H9 (cell line): ENCODE measurements at regions not wholly inside any gene's neighbourhood (a gene's known extent, or its start where the extent isn't known, plus 50 kb on each side); places are given as distances from the start of the nearest gene placed in this dataset.

Source experiments
- DNase-seq: peaks from one replicate; pipeline ENCODE4 v3.0.0-alpha.2; 2017
- H2AFZ ChIP-seq: one replicate; pipeline ENCODE4 v1.6.1; 2013; ENCODE audit warnings: mild to moderate bottlenecking, low read length, control low read depth, moderate library complexity
- H2AK5ac ChIP-seq: 2 replicates; pipeline ENCODE4 v1.6.1; 2013; ENCODE audit warnings: low read length, control low read depth, mixed read lengths; ENCODE audit not compliant: insufficient read length
- H2BK120ac ChIP-seq: one replicate; pipeline ENCODE4 v1.6.1; 2013; ENCODE audit warnings: low read depth, mild to moderate bottlenecking, low read length, control low read depth, inconsistent platforms; ENCODE audit not compliant: poor library complexity, severe bottlenecking
- H2BK12ac ChIP-seq: 2 replicates; pipeline ENCODE4 v1.6.1; 2013; ENCODE audit warnings: low read length, control low read depth, mixed read lengths, low read depth; ENCODE audit not compliant: insufficient read length
- H2BK15ac ChIP-seq: 2 replicates; pipeline ENCODE4 v1.6.1; 2013; ENCODE audit warnings: low read depth, low read length, control low read depth
- H2BK20ac ChIP-seq: one replicate; pipeline ENCODE4 v1.6.1; 2013; ENCODE audit warnings: low read depth, mild to moderate bottlenecking, low read length, control low read depth, inconsistent platforms; ENCODE audit not compliant: poor library complexity, severe bottlenecking
- H2BK5ac ChIP-seq: 2 replicates; pipeline ENCODE4 v1.6.1; 2013; ENCODE audit warnings: low read length, control low read depth, mixed read lengths; ENCODE audit not compliant: insufficient read length
- H3K14ac ChIP-seq: 2 replicates; pipeline ENCODE4 v1.6.1; 2013; ENCODE audit warnings: low read length, control low read depth; ENCODE audit not compliant: insufficient read depth
- H3K18ac ChIP-seq: 2 replicates; pipeline ENCODE4 v1.6.1; 2013; ENCODE audit warnings: low read depth, mild to moderate bottlenecking, mixed read lengths, low read length, control low read depth; ENCODE audit not compliant: insufficient read length
- H3K23ac ChIP-seq: 2 replicates; pipeline ENCODE4 v1.6.1; 2013; ENCODE audit warnings: low read length, control low read depth, mixed read lengths, low read depth; ENCODE audit not compliant: insufficient read length
- H3K23me2 ChIP-seq: 2 replicates; pipeline ENCODE4 v1.6.1; 2013; ENCODE audit warnings: low read depth, mild to moderate bottlenecking, mixed read lengths, low read length, control low read depth; ENCODE audit not compliant: insufficient read length, poor library complexity, severe bottlenecking
- H3K27ac ChIP-seq: 2 replicates; pipeline ENCODE4 v1.5.1; 2013; ENCODE audit warnings: low read length, control low read depth, mixed read lengths, low read depth; ENCODE audit not compliant: insufficient read length
- H3K27me3 ChIP-seq: 2 replicates; pipeline ENCODE4 v1.6.1; 2013; ENCODE audit warnings: low read length, control low read depth, inconsistent platforms; ENCODE audit not compliant: insufficient read depth
- H3K4ac ChIP-seq: 2 replicates; pipeline ENCODE4 v1.6.1; 2013; ENCODE audit warnings: low read depth, mild to moderate bottlenecking, control low read depth, inconsistent platforms, low read length, moderate library complexity
- H3K4me1 ChIP-seq: 2 replicates; pipeline ENCODE4 v1.6.1; 2013; ENCODE audit warnings: low read length, control low read depth, inconsistent platforms; ENCODE audit not compliant: insufficient read depth
- H3K4me2 ChIP-seq: 2 replicates; pipeline ENCODE4 v1.6.1; 2013; ENCODE audit warnings: low read length, control low read depth, mixed read lengths; ENCODE audit not compliant: insufficient read length, insufficient read depth
- H3K56ac ChIP-seq: 2 replicates; pipeline ENCODE4 v1.6.1; 2013; ENCODE audit warnings: low read depth, mild to moderate bottlenecking, mixed read lengths, low read length, control low read depth; ENCODE audit not compliant: insufficient read length
- H3K79me1 ChIP-seq: 2 replicates; pipeline ENCODE4 v1.6.1; 2013; ENCODE audit warnings: low read depth, mild to moderate bottlenecking, moderate library complexity, low read length, control low read depth, inconsistent platforms; ENCODE audit not compliant: insufficient read depth, poor library complexity, severe bottlenecking
- H3K79me2 ChIP-seq: 2 replicates; pipeline ENCODE4 v1.6.1; 2013; ENCODE audit warnings: low read length, control low read depth, inconsistent platforms; ENCODE audit not compliant: insufficient read depth
- H3K9ac ChIP-seq: 2 replicates; pipeline ENCODE4 v1.6.1; 2013; ENCODE audit warnings: low read length, control low read depth, mixed read lengths; ENCODE audit not compliant: insufficient read length; ENCODE audit errors: extremely low read depth
- H3K9me3 ChIP-seq: one replicate; pipeline ENCODE4 v1.6.1; 2013; ENCODE audit warnings: low read depth, low read length, inconsistent platforms; ENCODE audit not compliant: control insufficient read depth
- H3T11ph ChIP-seq: one replicate; pipeline ENCODE4 v1.6.1; 2013; ENCODE audit warnings: mild to moderate bottlenecking, low read length, control low read depth, inconsistent platforms
- H4K20me1 ChIP-seq: one replicate; pipeline ENCODE4 v1.6.1; 2013; ENCODE audit not compliant: control insufficient read depth, insufficient read length, insufficient read depth
- H4K5ac ChIP-seq: 2 replicates; pipeline ENCODE4 v1.6.1; 2013; ENCODE audit warnings: low read depth, mild to moderate bottlenecking, mixed read lengths, low read length, control low read depth; ENCODE audit not compliant: insufficient read length
- H4K8ac ChIP-seq: replicated peaks from 2 replicates; pipeline ENCODE4 v1.6.1; 2013; ENCODE audit warnings: low read length, control low read depth, mixed read lengths, low read depth; ENCODE audit not compliant: insufficient read length
- H4K91ac ChIP-seq: 2 replicates; pipeline ENCODE4 v1.6.1; 2013; ENCODE audit warnings: low read depth, mild to moderate bottlenecking, moderate library complexity, mixed read lengths, low read length, control low read depth; ENCODE audit not compliant: insufficient read length
- H3K27ac Mint-ChIP-seq, 3 experiments: 2 replicates in 2 of 3; 3 replicates in 1 of 3; pipeline ENCODE4 v1.8.0; 2020 to 2021; ENCODE audit warnings: mixed read lengths in 3 of 3, mild to moderate bottlenecking in 1 of 3, moderate library complexity in 1 of 3
- H3K27me3 Mint-ChIP-seq: 2 replicates; pipeline ENCODE4 v1.8.0; 2021; ENCODE audit warnings: low read depth, mild to moderate bottlenecking, moderate library complexity, mixed read lengths
- H3K36me3 Mint-ChIP-seq, 3 experiments: 2 replicates in 2 of 3; 3 replicates in 1 of 3; pipeline ENCODE4 v1.8.0; 2020 to 2021; ENCODE audit warnings: low read depth in 3 of 3, mixed read lengths in 3 of 3; ENCODE audit not compliant: insufficient read depth in 1 of 3
- H3K4me1 Mint-ChIP-seq, 2 experiments: 2 replicates each; pipeline ENCODE4 v1.8.0; 2020; ENCODE audit warnings: mixed read lengths in 2 of 2
- H3K4me3 Mint-ChIP-seq, 2 experiments: 2 replicates in 1 of 2; 3 replicates in 1 of 2; pipeline ENCODE4 v1.8.0; 2020 to 2021; ENCODE audit warnings: mild to moderate bottlenecking in 2 of 2, mixed read lengths in 2 of 2, moderate library complexity in 1 of 2
- H3K9me3 Mint-ChIP-seq, 2 experiments: 2 replicates in 1 of 2; 3 replicates in 1 of 2; pipeline ENCODE4 v1.8.0; 2020; ENCODE audit warnings: mild to moderate bottlenecking in 2 of 2, mixed read lengths in 2 of 2, moderate library complexity in 1 of 2
- CTCF ChIP-seq: fragments of 200-600 bp; sonication (generic); conservative IDR thresholded peaks from 3 replicates; pipeline ENCODE4 v1.8.0; 2021; ENCODE audit warnings: antibody characterized with exemption, mild to moderate bottlenecking
- WGBS: extraction: QIAGEN DNeasy Blood & Tissue Kit; methylation state at CpG from one replicate; pipeline ENCODE4 v1.1.7; 2013; ENCODE audit warnings: missing lambda C conversion rate, low lambda C conversion rate, mixed read lengths; ENCODE audit not compliant: insufficient read length; ENCODE audit errors: extremely low coverage; 5-methylcytosine and 5-hydroxymethylcytosine counted together

- H2BK5ac ChIP-seq: no peak overlapping the region
- H3K9me3 ChIP-seq: peaks cover 87% of the 10 kb centered on the region
- no peak for TF ChIP-seq CTCF
- H3K4me2 ChIP-seq: no peak overlapping the region
- no peaks in the 10 kb centered on the region for H3K27me3 ChIP-seq
- H3T11ph ChIP-seq: no peak overlapping the region
- no peaks in the 10 kb centered on the region for H4K20me1 ChIP-seq
- H3K14ac ChIP-seq: no peak overlapping the region
- no peaks in the 10 kb centered on the region for H3K23me2 ChIP-seq
- no peak overlapping the region for H2BK120ac ChIP-seq
- no peak overlapping the region for H3K9ac ChIP-seq
- no peak overlapping the region for H3K23ac ChIP-seq
- H2BK12ac ChIP-seq: no peak overlapping the region
- Mint-ChIP-seq H3K9me3 (peaks cover 62 to 65% of the 10 kb centered on the region in 2 experiments), H3K4me3 (no peak overlapping the region), H3K27ac (no peak overlapping the region), H3K36me3 (peaks cover 3 to 35% (median 9%) of the 10 kb centered on the region in 3 experiments; a peak in 5 of 7 replicates), H3K27me3 (no peaks in the 10 kb centered on the region; the same call in 1 of the 2 replicates), H3K4me1 (no peaks in the 10 kb centered on the region)
- H3K27ac ChIP-seq: no peak overlapping the region
- no peak overlapping the region for H3K56ac ChIP-seq
- WGBS: no CpG with 5 or more reads among the region's 5 CpGs
- H3K18ac ChIP-seq: no peak overlapping the region
- no peak overlapping the region for H4K91ac ChIP-seq
- no peak overlapping the region for H2BK20ac ChIP-seq
- H3K4me1 ChIP-seq: no peaks in the 10 kb centered on the region
- H2BK15ac ChIP-seq: no peak overlapping the region
- no peaks in the 10 kb centered on the region for H3K79me2 ChIP-seq
- H2AK5ac ChIP-seq: no peak overlapping the region
- H4K5ac ChIP-seq: no peak overlapping the region
- no peak for DNase-seq
- no peak overlapping the region for H2AFZ ChIP-seq
- H3K79me1 ChIP-seq: no peaks in the 10 kb centered on the region
- H4K8ac ChIP-seq: no peak overlapping the region
- H3K4ac ChIP-seq: no peak overlapping the region
Measured at GRCh38 chr22:47307326-47307725, 544.9 kb downstream of the TBC1D22A start.
